Lung (tissue), 11 donors: ENCODE measurements at regions not wholly inside any gene's neighbourhood (a gene's known extent, or its start where the extent isn't known, plus 50 kb on each side); places are given as distances from the start of the nearest gene placed in this dataset.

Source experiments
- ATAC-seq: fragments of 200-7000 bp; cut with Tn5 transposase; one replicate; pipeline ENCODE4 v1.9.1; 2020; ENCODE audit warnings: moderate number of reproducible peaks; ENCODE audit not compliant: insufficient read depth, low FRiP score
- DNase-seq, 3 donors: peaks; one replicate each; pipeline ENCODE4 v3.0.0-alpha.2; 2013 to 2017
- H3K27ac ChIP-seq, 2 donors: one replicate each; pipeline ENCODE4 v1.5.1; 2013; ENCODE audit warnings: mild to moderate bottlenecking in 2 of 2, moderate library complexity in 2 of 2, control low read depth in 1 of 2, inconsistent platforms in 1 of 2, low read depth in 1 of 2, low read length in 1 of 2
- H3K27me3 ChIP-seq, 3 donors: one replicate each; pipeline ENCODE4 v1.5.1; 2013; ENCODE audit warnings: low read length in 2 of 3; ENCODE audit not compliant: control insufficient read depth in 3 of 3, insufficient read depth in 3 of 3
- H3K36me3 ChIP-seq, 4 donors: one replicate each; pipeline ENCODE4 v1.5.1; 2013; ENCODE audit warnings: low read length in 4 of 4, mild to moderate bottlenecking in 1 of 4, moderate library complexity in 1 of 4; ENCODE audit not compliant: control insufficient read depth in 4 of 4, insufficient read depth in 4 of 4
- H3K4me1 ChIP-seq, 5 donors: one replicate each; pipeline ENCODE4 v1.5.1; 2013; ENCODE audit warnings: low read length in 5 of 5, mild to moderate bottlenecking in 2 of 5, moderate library complexity in 1 of 5; ENCODE audit not compliant: control insufficient read depth in 5 of 5, insufficient read depth in 5 of 5
- H3K4me3 ChIP-seq: one replicate; pipeline ENCODE4 v1.5.1; 2013; ENCODE audit warnings: mild to moderate bottlenecking, control low read depth, moderate library complexity
- H3K9ac ChIP-seq, 2 donors: one replicate each; pipeline ENCODE4 v1.5.1; 2013; ENCODE audit warnings: low read length in 2 of 2, control low read depth in 1 of 2; ENCODE audit not compliant: insufficient read depth in 1 of 2
- H3K9me3 ChIP-seq, 4 donors: one replicate each; pipeline ENCODE4 v1.5.1; 2013; ENCODE audit warnings: low read length in 3 of 4, mild to moderate bottlenecking in 1 of 4, moderate library complexity in 1 of 4; ENCODE audit not compliant: control insufficient read depth in 4 of 4, insufficient read depth in 3 of 4
- CTCF ChIP-seq: IDR thresholded peaks from 2 replicates; pipeline ENCODE4 v1.5.1; 2012; ENCODE audit warnings: mild to moderate bottlenecking; ENCODE audit errors: control extremely low read depth, extremely low read depth
- WGBS, 2 donors: extraction: QIAGEN DNeasy Blood & Tissue Kit; methylation state at CpG; one replicate each; pipeline ENCODE4 v1.1.7; 2013; 5-methylcytosine and 5-hydroxymethylcytosine counted together
- donor health status: control.
- donor health status: control.
- donor health status: Bipolar disorder and iron deficiency.
- donor health status: healthy.
- donor health status: DM: yes; HTN: yes; CAD: no.

- no peaks in the 10 kb centered on the region for H3K9me3 ChIP-seq
- no peaks in the 10 kb centered on the region for H3K36me3 ChIP-seq
- no peak for TF ChIP-seq CTCF
- no peaks in the 10 kb centered on the region for H3K4me1 ChIP-seq
- ATAC-seq, result no peak
- no peaks in the 10 kb centered on the region for H3K27me3 ChIP-seq
- H3K27ac ChIP-seq, result no peak overlapping the region
- H3K4me3 ChIP-seq, result no peak overlapping the region
- DNase-seq, result no peak
- 90 to 93% methylated on average over 4 of the region's 4 CpGs for WGBS, 2 donors
- H3K9ac ChIP-seq, result no peak overlapping the region
Measured at GRCh38 chr11:30109774-30110173, 92.9 kb upstream of the KCNA4 start.

GRCh38 chr11:30110691-30111090, 93.9 kb upstream of the KCNA4 start:
- H3K9ac ChIP-seq, result no peak overlapping the region
- no peak overlapping the region for H3K4me3 ChIP-seq
- no peak overlapping the region for H3K27ac ChIP-seq
- no peaks in the 10 kb centered on the region for H3K27me3 ChIP-seq
- no peak for ATAC-seq
- H3K9me3 ChIP-seq, result no peaks in the 10 kb centered on the region
- 80 to 83% methylated on average over 3 of the region's 3 CpGs for WGBS, 2 donors
- no peaks in the 10 kb centered on the region for H3K36me3 ChIP-seq
- DNase-seq, result no peak
- no peak for TF ChIP-seq CTCF
- no peaks in the 10 kb centered on the region for H3K4me1 ChIP-seq

- DNase-seq (no peak), ATAC-seq (no peak)
- Histone ChIP-seq H3K4me3 (no peak overlapping the region), H3K9ac (no peak overlapping the region), H3K27me3 (no peaks in the 10 kb centered on the region), H3K27ac (no peak overlapping the region), H3K9me3 (no peaks in the 10 kb centered on the region), H3K4me1 (no peaks in the 10 kb centered on the region), H3K36me3 (no peaks in the 10 kb centered on the region)
- WGBS, 2 donors, result 52 to 58% methylated on average over 1 of the region's 1 CpG
- TF ChIP-seq CTCF, result no peak
Measured at GRCh38 chr11:30111786-30112185, 95.0 kb upstream of the KCNA4 start.

GRCh38 chr11:30113326-30113898, 96.6 kb upstream of the KCNA4 start:
- H3K9me3 ChIP-seq, result no peaks in the 10 kb centered on the region
- H3K27me3 ChIP-seq, result no peaks in the 10 kb centered on the region
- H3K9ac ChIP-seq, result no peak overlapping the region
- no peak overlapping the region for H3K4me3 ChIP-seq
- ATAC-seq, result peak; percentile 62
- WGBS, 2 donors, result 33 to 57% methylated on average over 2 of the region's 2 CpGs
- no peak for TF ChIP-seq CTCF
- no peaks in the 10 kb centered on the region for H3K4me1 ChIP-seq
- no peak for DNase-seq
- H3K27ac ChIP-seq, result no peak overlapping the region
- H3K36me3 ChIP-seq, result no peaks in the 10 kb centered on the region
